GM23248 (cell line): ENCODE measurements at regions not wholly inside any gene's neighbourhood (a gene's known extent, or its start where the extent isn't known, plus 50 kb on each side); places are given as distances from the start of the nearest gene placed in this dataset.

ENCODE experiments used
- DNase-seq: peaks from one replicate; pipeline ENCODE4 v3.0.0-alpha.2; 2015
- H2AFZ ChIP-seq: fragments of 200-600 bp; sonication (generic); 2 replicates; pipeline ENCODE4 v1.6.1; 2016; ENCODE audit warnings: antibody characterized with exemption
- H3F3A ChIP-seq: fragments of 200-600 bp; sonication (generic); 2 replicates; pipeline ENCODE4 v1.6.1; 2016; ENCODE audit warnings: mild to moderate bottlenecking, antibody characterized with exemption, mixed run types; ENCODE audit not compliant: insufficient read depth
- H3K27ac ChIP-seq: fragments of 200-600 bp; sonication (generic); 2 replicates; pipeline ENCODE4 v1.5.1; 2016; ENCODE audit warnings: mild to moderate bottlenecking
- H3K27me3 ChIP-seq: fragments of 200-600 bp; sonication (generic); replicated peaks from 2 replicates; pipeline ENCODE4 v1.6.1; 2016; ENCODE audit warnings: mild to moderate bottlenecking; ENCODE audit not compliant: insufficient read depth
- H3K36me3 ChIP-seq: fragments of 200-600 bp; sonication (generic); 2 replicates; pipeline ENCODE4 v1.6.1; 2016; ENCODE audit warnings: low read depth, mild to moderate bottlenecking
- H3K4me1 ChIP-seq: fragments of 200-600 bp; sonication (generic); 2 replicates; pipeline ENCODE4 v1.6.1; 2016; ENCODE audit warnings: mild to moderate bottlenecking; ENCODE audit not compliant: insufficient read depth
- H3K4me2 ChIP-seq: fragments of 200-600 bp; sonication (generic); one replicate; pipeline ENCODE4 v1.6.1; 2016; ENCODE audit warnings: mild to moderate bottlenecking; ENCODE audit not compliant: unreplicated experiment
- H3K4me3 ChIP-seq: fragments of 200-600 bp; sonication (generic); 2 replicates; pipeline ENCODE4 v1.5.1; 2016; ENCODE audit warnings: mild to moderate bottlenecking
- H3K79me2 ChIP-seq: fragments of 200-600 bp; sonication (generic); 2 replicates; pipeline ENCODE4 v1.6.1; 2016; ENCODE audit warnings: mild to moderate bottlenecking; ENCODE audit not compliant: insufficient read depth
- H3K9ac ChIP-seq: fragments of 200-600 bp; sonication (generic); 2 replicates; pipeline ENCODE4 v1.6.1; 2016; ENCODE audit warnings: mild to moderate bottlenecking
- H3K9me2 ChIP-seq: fragments of 200-600 bp; sonication (generic); 2 replicates; pipeline ENCODE4 v1.6.1; 2016; ENCODE audit warnings: mixed run types, mild to moderate bottlenecking, moderate library complexity; ENCODE audit not compliant: insufficient read depth
- H3K9me3 ChIP-seq: fragments of 200-600 bp; sonication (generic); one replicate; pipeline ENCODE4 v1.6.1; 2017; ENCODE audit warnings: low read depth
- H4K20me1 ChIP-seq: fragments of 200-600 bp; sonication (generic); 2 replicates; pipeline ENCODE4 v1.6.0; 2016; ENCODE audit not compliant: insufficient read depth
- EZH2 ChIP-seq: fragments of 200-600 bp; sonication (generic); IDR thresholded peaks from 2 replicates; pipeline ENCODE4 v1.6.1; 2018; ENCODE audit warnings: antibody characterized with exemption, mild to moderate bottlenecking; ENCODE audit not compliant: insufficient read depth, poor library complexity, severe bottlenecking
- EZH2phosphoT487 ChIP-seq: fragments of 200-600 bp; sonication (generic); IDR thresholded peaks from 2 replicates; pipeline ENCODE4 v1.6.1; 2018; ENCODE audit warnings: antibody characterized with exemption, moderate library complexity, mild to moderate bottlenecking, low read depth; ENCODE audit not compliant: insufficient read depth
- WGBS, 2 experiments: methylation state at CpG; one replicate each; pipeline ENCODE4 v1.1.6; 2015 to 2017; ENCODE audit warnings: low lambda C conversion rate in 2 of 2, low coverage in 1 of 2; ENCODE audit errors: missing lambda C conversion rate in 2 of 2; 5-methylcytosine and 5-hydroxymethylcytosine counted together
- in situ Hi-C: fragments of 300-500 bp; cut with MboI; formaldehyde crosslinking; loops from 2 replicates; pipeline ENCODE4 v1.15.0; 2020

DNA sequence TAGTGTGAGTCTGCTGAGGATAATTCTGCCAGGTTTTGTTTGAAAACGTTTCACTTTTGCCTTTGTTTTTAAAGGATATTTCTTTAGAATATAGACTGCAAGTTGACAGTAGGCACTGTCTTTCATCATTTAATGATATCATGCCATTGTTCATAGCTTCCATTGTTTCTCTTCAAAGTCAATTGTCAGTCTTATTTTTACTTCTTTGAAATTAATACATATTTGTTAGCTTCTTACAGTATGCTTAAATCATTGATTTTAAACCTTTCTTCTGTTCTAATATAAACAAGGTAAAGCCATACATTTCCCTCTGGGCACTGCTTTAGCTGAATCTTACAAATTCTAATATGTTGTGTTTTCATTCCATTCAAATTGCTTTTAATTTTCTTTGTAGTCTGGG, 62.3 kb upstream of the PARVA start:
- Histone ChIP-seq H3K36me3 (no peaks in the 10 kb centered on the region), H3F3A (peaks cover 19% of the 10 kb centered on the region), H3K27me3 (no peaks in the 10 kb centered on the region), H4K20me1 (no peaks in the 10 kb centered on the region), H3K4me3 (no peak overlapping the region), H3K9ac (no peak overlapping the region), H2AFZ (no peak overlapping the region), H3K9me3 (no peaks in the 10 kb centered on the region), H3K4me1 (peaks cover 21% of the 10 kb centered on the region), H3K4me2 (no peak overlapping the region), H3K79me2 (no peaks in the 10 kb centered on the region), H3K27ac (no peak overlapping the region), H3K9me2 (no peaks in the 10 kb centered on the region)
- TF ChIP-seq EZH2phosphoT487: no peak
- TF ChIP-seq EZH2: no peak
- in situ Hi-C loops: no loop called here
- no peak for DNase-seq
- 41 to 50% methylated on average over 1 of the region's 1 CpG for WGBS, 2 experiments

DNA sequence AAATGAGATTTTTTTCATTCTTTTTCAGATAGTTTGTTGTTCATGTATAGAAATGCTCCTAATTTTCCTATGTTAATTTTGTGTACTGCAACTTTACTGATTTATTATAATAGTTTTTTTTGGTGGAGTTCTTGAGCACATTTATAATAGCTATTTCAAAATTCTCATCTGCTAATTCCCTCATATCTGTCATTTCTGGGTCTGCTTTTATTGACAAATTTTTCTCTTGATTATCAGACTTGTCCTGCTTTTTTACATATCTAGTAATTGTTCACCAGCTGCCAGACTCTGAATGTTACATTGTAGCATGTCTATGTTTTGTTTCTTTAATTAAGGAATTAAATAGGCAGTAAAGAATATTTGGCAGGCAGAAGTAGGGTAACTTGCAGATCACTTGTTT, 60.9 kb upstream of the PARVA start:
- H3K4me2 ChIP-seq: no peak overlapping the region
- no peaks in the 10 kb centered on the region for H3K9me2 ChIP-seq
- no peaks in the 10 kb centered on the region for H3K27me3 ChIP-seq
- H3K27ac ChIP-seq: no peak overlapping the region
- H3K4me1 ChIP-seq: peaks cover 21% of the 10 kb centered on the region
- peaks cover 19% of the 10 kb centered on the region for H3F3A ChIP-seq
- DNase-seq: no peak
- no peaks in the 10 kb centered on the region for H4K20me1 ChIP-seq
- H3K36me3 ChIP-seq: no peaks in the 10 kb centered on the region
- H2AFZ ChIP-seq: no peak overlapping the region
- in situ Hi-C loops: no loop called here
- TF ChIP-seq EZH2phosphoT487 (no peak), EZH2 (no peak)
- H3K4me3 ChIP-seq: no peak overlapping the region
- H3K9me3 ChIP-seq: no peaks in the 10 kb centered on the region
- H3K79me2 ChIP-seq: no peaks in the 10 kb centered on the region
- no peak overlapping the region for H3K9ac ChIP-seq

DNA sequence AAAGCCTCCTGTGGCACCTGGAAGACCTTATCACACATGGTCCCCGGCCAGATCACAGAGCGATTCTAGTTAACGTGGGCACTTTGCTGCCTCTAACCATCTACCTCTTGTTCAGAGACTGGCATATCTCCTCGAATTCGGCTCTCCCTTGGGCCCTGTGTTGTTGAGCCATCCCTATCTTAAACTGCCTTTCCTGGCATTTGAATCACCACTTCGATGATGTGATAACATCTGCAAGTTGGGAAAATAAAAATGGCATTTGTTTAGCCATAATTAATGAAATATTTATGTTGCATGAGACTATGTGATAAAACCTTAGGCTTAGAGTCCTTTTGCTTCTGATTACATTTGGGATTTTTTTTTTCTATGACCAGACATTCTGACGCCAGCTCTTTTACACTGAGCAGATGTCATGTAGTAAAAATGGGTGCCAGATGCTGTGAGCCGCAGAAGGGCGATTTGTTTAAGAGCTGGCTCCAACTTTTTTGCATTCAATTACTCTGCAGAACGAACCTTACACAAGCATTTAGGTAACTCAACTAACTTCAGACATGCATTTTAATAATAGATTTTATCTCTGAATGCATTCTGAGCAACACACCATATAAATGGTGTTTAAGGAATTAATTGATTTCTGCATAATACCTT, 58.5 kb upstream of the PARVA start:
- peak overlapping the region; percentile 48 for H3K9ac ChIP-seq
- H3K9me3 ChIP-seq: no peaks in the 10 kb centered on the region
- H3K27ac ChIP-seq: peak overlapping the region; percentile 73
- peaks cover 21% of the 10 kb centered on the region for H3K4me1 ChIP-seq
- peak overlapping the region; percentile 24 for H2AFZ ChIP-seq
- no peak for TF ChIP-seq EZH2phosphoT487
- no peak for TF ChIP-seq EZH2
- no peaks in the 10 kb centered on the region for H3K36me3 ChIP-seq
- H3K27me3 ChIP-seq: no peaks in the 10 kb centered on the region
- DNase-seq: peak; percentile 91
- peak overlapping the region; percentile 26; the same call in 1 of the 2 replicates for H3K4me3 ChIP-seq
- 2 to 6% methylated on average over 10 of the region's 10 CpGs for WGBS, 2 experiments
- H3K9me2 ChIP-seq: no peaks in the 10 kb centered on the region
- in situ Hi-C loops: no loop called here
- peaks cover 19% of the 10 kb centered on the region for H3F3A ChIP-seq
- no peaks in the 10 kb centered on the region for H3K79me2 ChIP-seq
- no peaks in the 10 kb centered on the region for H4K20me1 ChIP-seq
- peak overlapping the region; percentile 55 for H3K4me2 ChIP-seq

DNA sequence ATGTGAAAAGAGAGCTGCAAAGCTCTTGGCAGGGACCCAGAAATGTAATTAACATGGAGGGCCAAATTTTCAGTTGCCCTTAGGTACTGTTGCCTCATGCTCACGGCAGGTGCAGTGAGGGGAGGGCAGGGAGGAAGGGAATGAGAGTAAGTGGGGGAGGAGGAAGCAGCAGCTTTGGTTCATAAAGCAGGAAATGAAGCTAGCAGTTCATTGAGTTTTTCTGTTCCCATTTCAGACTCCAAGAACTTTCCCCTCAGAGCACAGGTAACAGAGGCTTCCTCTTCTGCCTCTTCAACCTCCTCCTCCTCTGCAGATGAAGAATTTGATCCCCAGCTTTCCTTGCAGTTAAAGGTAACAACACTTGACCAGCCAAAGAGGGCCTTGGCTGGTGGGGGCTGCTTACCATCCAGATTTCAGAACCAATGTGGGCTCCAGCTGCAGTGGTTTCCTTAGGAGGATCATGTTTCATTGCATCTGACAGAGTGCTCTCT, 57.9 kb upstream of the PARVA start:
- H3K4me1 ChIP-seq: peaks cover 21% of the 10 kb centered on the region
- no peaks in the 10 kb centered on the region for H3K9me3 ChIP-seq
- no peaks in the 10 kb centered on the region for H3K27me3 ChIP-seq
- in situ Hi-C loops: no loop called here
- TF ChIP-seq EZH2phosphoT487: no peak
- TF ChIP-seq EZH2: no peak
- H3K27ac ChIP-seq: peak overlapping the region; percentile 73
- H3F3A ChIP-seq: peaks cover 19% of the 10 kb centered on the region
- H3K9me2 ChIP-seq: no peaks in the 10 kb centered on the region
- no peaks in the 10 kb centered on the region for H4K20me1 ChIP-seq
- H3K4me2 ChIP-seq: peak overlapping the region; percentile 55
- H3K79me2 ChIP-seq: no peaks in the 10 kb centered on the region
- no peak overlapping the region for H2AFZ ChIP-seq
- H3K4me3 ChIP-seq: peak overlapping the region; percentile 26; the same call in 1 of the 2 replicates
- 0 out of 2 replicates have a peak overlapping the region, but pooled peaks have one; percentile 48 for H3K9ac ChIP-seq
- DNase-seq: no peak
- H3K36me3 ChIP-seq: no peaks in the 10 kb centered on the region
- 0 to 7% methylated on average over 1 of the region's 1 CpG for WGBS, 2 experiments
